Smooth muscle cell (in vitro differentiated cells): ENCODE measurements at regions not wholly inside any gene's neighbourhood (a gene's known extent, or its start where the extent isn't known, plus 50 kb on each side); places are given as distances from the start of the nearest gene placed in this dataset.

Experiments
- DNase-seq: peaks from one replicate; lab custom pipeline; 2025; ENCODE audit not compliant: unreplicated experiment; lab: John Stamatoyannopoulos, UW
- H2AFZ ChIP-seq: fragments of 200-600 bp; sonication (generic); 2 replicates; pipeline ENCODE4 v1.6.0; 2016; ENCODE audit warnings: antibody characterized with exemption, low read depth, mild to moderate bottlenecking
- H3F3A ChIP-seq: fragments of 200-600 bp; sonication (generic); 2 replicates; pipeline ENCODE4 v1.6.0; 2017; ENCODE audit warnings: antibody characterized with exemption, low read depth
- H3K27ac ChIP-seq: fragments of 200-600 bp; sonication (generic); 2 replicates; pipeline ENCODE4 v1.5.1; 2016; ENCODE audit warnings: low read depth, mild to moderate bottlenecking
- H3K27me3 ChIP-seq: fragments of 200-600 bp; sonication (generic); 2 replicates; pipeline ENCODE4 v1.6.1; 2016; ENCODE audit warnings: low read depth, mild to moderate bottlenecking
- H3K36me3 ChIP-seq: fragments of 200-600 bp; sonication (generic); 2 replicates; pipeline ENCODE4 v1.5.1; 2016; ENCODE audit warnings: low read depth
- H3K4me1 ChIP-seq: fragments of 200-600 bp; sonication (generic); 2 replicates; pipeline ENCODE4 v1.5.1; 2016; ENCODE audit warnings: low read depth
- H3K4me2 ChIP-seq: fragments of 200-600 bp; sonication (generic); 2 replicates; pipeline ENCODE4 v1.6.0; 2016; ENCODE audit warnings: mild to moderate bottlenecking
- H3K4me3 ChIP-seq: fragments of 200-600 bp; sonication (generic); 2 replicates; pipeline ENCODE4 v1.5.1; 2016; ENCODE audit warnings: mild to moderate bottlenecking
- H3K79me2 ChIP-seq: fragments of 200-600 bp; sonication (generic); 2 replicates; pipeline ENCODE4 v1.6.0; 2016; ENCODE audit warnings: low read depth, mild to moderate bottlenecking
- H3K9ac ChIP-seq: fragments of 200-600 bp; sonication (generic); 2 replicates; pipeline ENCODE4 v1.6.0; 2016; ENCODE audit warnings: low read depth
- H3K9me3 ChIP-seq: fragments of 200-600 bp; sonication (generic); replicated peaks from 2 replicates; pipeline ENCODE4 v1.5.1; 2016; ENCODE audit warnings: low read depth
- H4K20me1 ChIP-seq: fragments of 200-600 bp; sonication (generic); 2 replicates; pipeline ENCODE4 v1.6.0; 2016; ENCODE audit warnings: low read depth
- CTCF ChIP-seq: fragments of 200-600 bp; sonication (generic); IDR thresholded peaks from 2 replicates; pipeline ENCODE4 v1.5.1; 2017; ENCODE audit warnings: borderline replicate concordance, mild to moderate bottlenecking, antibody characterized with exemption; ENCODE audit not compliant: insufficient read depth, poor library complexity, severe bottlenecking
- WGBS: methylation state at CpG from one replicate; pipeline ENCODE4 v1.1.7; 2016; ENCODE audit warnings: low lambda C conversion rate; 5-methylcytosine and 5-hydroxymethylcytosine counted together

GRCh38 chr11:31883435-31883834, 72.3 kb upstream of the PAX6 start:
- Histone ChIP-seq H3K36me3 (no peaks in the 10 kb centered on the region), H3K79me2 (no peaks in the 10 kb centered on the region), H3K9me3 (no peaks in the 10 kb centered on the region), H3F3A (no peaks in the 10 kb centered on the region), H4K20me1 (no peaks in the 10 kb centered on the region), H3K4me2 (no peak overlapping the region), H3K4me3 (no peak overlapping the region), H3K27me3 (no peaks in the 10 kb centered on the region), H3K27ac (no peak overlapping the region), H3K4me1 (peaks cover 11% of the 10 kb centered on the region), H2AFZ (no peak overlapping the region), H3K9ac (no peak overlapping the region)
- TF ChIP-seq CTCF, result no peak
- no peak for DNase-seq
- WGBS, result 86% methylated on average over 3 of the region's 3 CpGs

- Histone ChIP-seq H3K4me3 (no peak overlapping the region), H3K4me1 (peaks cover 11% of the 10 kb centered on the region), H3K36me3 (no peaks in the 10 kb centered on the region), H3K27ac (no peak overlapping the region), H3K4me2 (no peak overlapping the region), H3F3A (no peaks in the 10 kb centered on the region), H3K9me3 (no peaks in the 10 kb centered on the region), H3K9ac (no peak overlapping the region), H2AFZ (no peak overlapping the region), H3K79me2 (no peaks in the 10 kb centered on the region), H3K27me3 (peaks cover under 1% of the 10 kb centered on the region), H4K20me1 (no peaks in the 10 kb centered on the region)
- 14% methylated on average over 5 of the region's 5 CpGs for WGBS
- DNase-seq, result no peak
- TF ChIP-seq CTCF, result no peak
Measured at GRCh38 chr11:31882951-31883392, 71.8 kb upstream of the PAX6 start.

- Histone ChIP-seq H3K4me3 (no peak overlapping the region), H3K4me1 (peaks cover 11% of the 10 kb centered on the region), H3K79me2 (no peaks in the 10 kb centered on the region), H3K27me3 (peaks cover 5% of the 10 kb centered on the region), H3F3A (no peaks in the 10 kb centered on the region), H4K20me1 (no peaks in the 10 kb centered on the region), H3K9ac (no peak overlapping the region), H2AFZ (no peak overlapping the region), H3K36me3 (no peaks in the 10 kb centered on the region), H3K27ac (no peak overlapping the region), H3K9me3 (no peaks in the 10 kb centered on the region), H3K4me2 (no peak overlapping the region)
- WGBS, result 69% methylated on average over 2 of the region's 2 CpGs
- DNase-seq, result no peak
- TF ChIP-seq CTCF, result no peak
Measured at GRCh38 chr11:31881825-31882224, 70.7 kb upstream of the PAX6 start.

- H3K4me3 ChIP-seq, result no peak overlapping the region
- no peak for DNase-seq
- no peak overlapping the region for H3K4me2 ChIP-seq
- H3K9ac ChIP-seq, result no peak overlapping the region
- H3K27ac ChIP-seq, result no peak overlapping the region
- H3K9me3 ChIP-seq, result no peaks in the 10 kb centered on the region
- TF ChIP-seq CTCF, result no peak
- no peak overlapping the region for H2AFZ ChIP-seq
- peaks cover 6% of the 10 kb centered on the region for H3K27me3 ChIP-seq
- no peaks in the 10 kb centered on the region for H3F3A ChIP-seq
- no peaks in the 10 kb centered on the region for H3K79me2 ChIP-seq
- no peaks in the 10 kb centered on the region for H3K36me3 ChIP-seq
- 90% methylated on average over 2 of the region's 2 CpGs for WGBS
- H4K20me1 ChIP-seq, result no peaks in the 10 kb centered on the region
- H3K4me1 ChIP-seq, result peaks cover 30% of the 10 kb centered on the region
Measured at GRCh38 chr11:31879681-31880080, 68.6 kb upstream of the PAX6 start.
